Ishikawa (cell line): ENCODE measurements at regions not wholly inside any gene's neighbourhood (a gene's known extent, or its start where the extent isn't known, plus 50 kb on each side); places are given as distances from the start of the nearest gene placed in this dataset.

Experiments
- CEBPB ChIP-seq: IDR thresholded peaks from 2 replicates; pipeline ENCODE4 v1.6.1; 2012
- CREB1 ChIP-seq: IDR thresholded peaks from 2 replicates; pipeline ENCODE4 v1.6.1; 2012; ENCODE audit warnings: low read depth
- EP300 ChIP-seq: IDR thresholded peaks from 2 replicates; pipeline ENCODE4 v1.6.1; 2012; ENCODE audit warnings: borderline replicate concordance
- NFIC ChIP-seq: IDR thresholded peaks from 2 replicates; pipeline ENCODE4 v1.6.1; 2012
- RAD21 ChIP-seq: IDR thresholded peaks from 2 replicates; pipeline ENCODE4 v1.6.1; 2012; ENCODE audit warnings: low read depth
- YY1 ChIP-seq: IDR thresholded peaks from 2 replicates; pipeline ENCODE4 v1.6.1; 2012; ENCODE audit warnings: low read depth
- ZBTB7A ChIP-seq: IDR thresholded peaks from 2 replicates; pipeline ENCODE4 v1.6.1; 2012; ENCODE audit warnings: low read depth
- TF ChIP-seq, protein P1 (sequence below): IDR thresholded peaks from 2 replicates; pipeline ENCODE4 v1.6.1; 2012
- TF ChIP-seq, protein P2 (sequence below): IDR thresholded peaks from 2 replicates; pipeline ENCODE4 v1.6.1; 2012; ENCODE audit warnings: low read depth, mild to moderate bottlenecking

DNA sequence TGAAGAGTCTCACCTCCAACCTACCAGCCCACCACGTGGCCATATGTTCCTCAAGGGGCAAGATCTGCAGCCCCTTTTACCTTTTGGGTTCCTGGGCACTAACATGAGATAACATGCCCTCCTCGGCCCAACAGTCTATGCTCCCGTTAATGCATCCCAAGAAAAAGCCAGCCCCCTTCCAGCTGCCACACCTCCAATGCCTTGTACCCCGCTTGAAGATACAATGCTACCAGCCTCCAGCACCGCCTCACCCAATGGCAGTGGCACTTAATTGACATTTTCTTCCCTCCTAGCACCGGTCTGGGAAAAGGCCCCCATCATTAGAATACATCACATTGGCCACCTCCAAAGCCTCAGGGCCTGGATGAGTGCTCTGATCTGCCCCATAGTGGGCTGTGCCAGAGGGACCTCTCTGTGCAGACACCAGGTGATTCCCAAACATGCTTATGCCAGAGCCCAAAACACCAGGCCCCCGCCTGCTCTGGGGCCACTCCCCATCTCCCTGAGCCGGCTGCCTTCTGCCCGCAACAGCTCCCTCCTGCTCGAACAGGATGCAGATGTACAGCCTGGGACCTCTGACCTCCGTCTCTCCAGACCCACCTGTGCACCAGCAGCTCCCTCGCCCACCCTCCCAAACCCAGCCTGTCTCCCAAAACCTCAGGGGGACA lies 118.3 kb downstream of the NCOR2 start:
- TF ChIP-seq YY1 (no peak), RAD21 (no peak), CEBPB (no peak), CREB1 (no peak), EP300 (no peak), NFIC (no peak), ZBTB7A (no peak)
- TF ChIP-seq, protein P1, sequence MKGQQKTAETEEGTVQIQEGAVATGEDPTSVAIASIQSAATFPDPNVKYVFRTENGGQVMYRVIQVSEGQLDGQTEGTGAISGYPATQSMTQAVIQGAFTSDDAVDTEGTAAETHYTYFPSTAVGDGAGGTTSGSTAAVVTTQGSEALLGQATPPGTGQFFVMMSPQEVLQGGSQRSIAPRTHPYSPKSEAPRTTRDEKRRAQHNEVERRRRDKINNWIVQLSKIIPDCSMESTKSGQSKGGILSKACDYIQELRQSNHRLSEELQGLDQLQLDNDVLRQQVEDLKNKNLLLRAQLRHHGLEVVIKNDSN = no peak
- TF ChIP-seq, protein P2, sequence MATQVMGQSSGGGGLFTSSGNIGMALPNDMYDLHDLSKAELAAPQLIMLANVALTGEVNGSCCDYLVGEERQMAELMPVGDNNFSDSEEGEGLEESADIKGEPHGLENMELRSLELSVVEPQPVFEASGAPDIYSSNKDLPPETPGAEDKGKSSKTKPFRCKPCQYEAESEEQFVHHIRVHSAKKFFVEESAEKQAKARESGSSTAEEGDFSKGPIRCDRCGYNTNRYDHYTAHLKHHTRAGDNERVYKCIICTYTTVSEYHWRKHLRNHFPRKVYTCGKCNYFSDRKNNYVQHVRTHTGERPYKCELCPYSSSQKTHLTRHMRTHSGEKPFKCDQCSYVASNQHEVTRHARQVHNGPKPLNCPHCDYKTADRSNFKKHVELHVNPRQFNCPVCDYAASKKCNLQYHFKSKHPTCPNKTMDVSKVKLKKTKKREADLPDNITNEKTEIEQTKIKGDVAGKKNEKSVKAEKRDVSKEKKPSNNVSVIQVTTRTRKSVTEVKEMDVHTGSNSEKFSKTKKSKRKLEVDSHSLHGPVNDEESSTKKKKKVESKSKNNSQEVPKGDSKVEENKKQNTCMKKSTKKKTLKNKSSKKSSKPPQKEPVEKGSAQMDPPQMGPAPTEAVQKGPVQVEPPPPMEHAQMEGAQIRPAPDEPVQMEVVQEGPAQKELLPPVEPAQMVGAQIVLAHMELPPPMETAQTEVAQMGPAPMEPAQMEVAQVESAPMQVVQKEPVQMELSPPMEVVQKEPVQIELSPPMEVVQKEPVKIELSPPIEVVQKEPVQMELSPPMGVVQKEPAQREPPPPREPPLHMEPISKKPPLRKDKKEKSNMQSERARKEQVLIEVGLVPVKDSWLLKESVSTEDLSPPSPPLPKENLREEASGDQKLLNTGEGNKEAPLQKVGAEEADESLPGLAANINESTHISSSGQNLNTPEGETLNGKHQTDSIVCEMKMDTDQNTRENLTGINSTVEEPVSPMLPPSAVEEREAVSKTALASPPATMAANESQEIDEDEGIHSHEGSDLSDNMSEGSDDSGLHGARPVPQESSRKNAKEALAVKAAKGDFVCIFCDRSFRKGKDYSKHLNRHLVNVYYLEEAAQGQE = no peak
